ENCODE measurements at regions not wholly inside any gene's neighbourhood (a gene's known extent, or its start where the extent isn't known, plus 50 kb on each side); places are given as distances from the start of the nearest gene placed in this dataset.
"Not testable (repeated sequence)": the region's sequence is repeated elsewhere in the genome, so short reads cannot be mapped to it uniquely, and the experiment has no call there.

DNA sequence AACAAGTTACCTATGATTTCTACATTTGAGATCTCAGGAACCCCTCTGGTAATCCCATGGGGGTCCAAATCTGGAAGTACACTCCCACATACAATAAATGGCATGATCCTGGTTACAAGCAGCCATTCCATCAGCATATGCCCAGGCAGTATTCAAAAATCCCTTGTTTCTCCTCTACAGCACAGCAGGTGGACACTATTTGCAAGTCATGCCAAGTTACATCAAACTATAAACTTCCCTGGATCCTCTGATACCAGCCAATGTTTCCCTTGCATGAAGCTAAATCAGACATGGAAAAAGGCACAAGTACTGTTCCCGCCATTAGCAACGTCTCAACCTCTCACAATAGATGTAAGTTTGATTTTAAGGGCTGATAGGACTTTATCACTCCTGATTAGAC lies 134.5 kb upstream of the PRSS16 start:
- no peak for DNase-seq

DNA sequence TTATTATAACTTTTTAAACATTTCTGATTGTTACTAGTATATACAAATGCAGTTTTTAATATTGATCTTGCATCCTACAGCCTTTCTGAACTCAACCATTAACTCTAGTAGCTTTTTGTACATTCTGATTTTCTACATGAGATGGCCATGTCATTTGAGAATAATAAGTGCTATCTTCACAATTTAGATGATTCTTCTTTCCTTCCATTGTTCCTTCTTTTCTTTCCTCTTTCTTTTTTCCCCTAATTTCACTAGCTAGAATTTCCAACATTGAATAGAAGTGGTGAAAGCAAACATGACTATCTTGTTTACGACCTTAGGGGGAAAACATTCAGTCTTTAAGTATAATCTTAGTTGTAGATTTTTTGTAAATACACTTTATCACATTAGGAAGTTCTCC lies 128.2 kb upstream of the PRSS16 start:
- no peak for DNase-seq

DNA sequence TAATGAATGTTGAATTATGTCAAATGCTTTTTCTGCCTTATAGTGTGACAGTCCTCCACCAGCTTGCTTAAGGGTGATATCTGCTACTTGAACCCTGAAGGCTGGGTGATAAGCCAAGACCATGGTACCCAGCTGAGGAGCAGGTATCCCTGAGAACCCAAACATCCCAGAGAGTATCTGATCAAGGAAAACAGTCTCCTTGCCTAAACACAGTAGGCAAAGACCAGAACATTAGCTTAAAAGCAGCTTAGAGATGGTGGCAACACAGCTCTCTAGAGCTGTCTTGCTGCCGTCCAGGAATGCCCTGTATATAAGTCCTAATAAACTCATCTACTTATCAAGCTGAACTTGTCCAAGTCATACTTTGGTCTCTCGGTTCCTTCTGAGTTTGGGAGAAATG lies 127.7 kb upstream of the PRSS16 start:
- no peak for DNase-seq

DNA sequence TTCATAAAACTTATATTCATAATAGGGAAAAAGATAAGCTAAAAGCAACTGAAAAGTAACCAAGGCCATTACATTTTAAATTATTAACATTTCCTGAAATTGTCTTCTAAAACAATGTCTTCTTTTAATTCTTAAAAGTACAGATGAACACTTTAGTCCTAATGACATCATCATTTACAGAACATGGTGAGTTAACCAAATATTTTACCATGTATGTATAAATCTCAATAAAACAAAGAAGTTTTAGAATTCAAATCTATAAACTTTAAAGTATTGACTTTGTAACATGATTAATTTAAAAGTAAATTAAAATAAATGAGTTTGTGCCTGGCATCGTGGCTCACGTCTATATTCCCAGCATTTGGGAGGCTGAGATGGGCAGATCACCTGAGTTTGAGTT lies 125.9 kb upstream of the PRSS16 start:
- DNase-seq: no peak

DNA sequence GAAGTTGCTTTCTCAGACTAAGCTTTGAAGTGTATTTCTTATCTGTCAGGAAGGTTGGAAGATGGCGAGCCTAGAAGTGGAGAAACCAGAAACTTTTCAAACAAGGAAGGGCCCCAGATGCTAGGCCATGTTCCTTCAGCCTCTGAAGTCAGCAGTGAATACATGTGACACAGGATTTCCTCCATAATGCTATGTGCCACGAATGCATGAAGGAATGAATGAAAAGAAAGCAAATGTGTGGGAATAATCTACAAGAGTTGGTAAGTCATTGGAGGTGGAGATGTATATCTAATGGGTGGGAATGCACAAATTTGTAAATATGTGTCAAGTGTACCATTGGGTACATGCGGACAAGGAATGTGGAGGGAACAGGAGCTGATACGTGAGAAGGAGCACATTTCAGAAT lies 123.2 kb upstream of the PRSS16 start:
- no peak for DNase-seq

DNA sequence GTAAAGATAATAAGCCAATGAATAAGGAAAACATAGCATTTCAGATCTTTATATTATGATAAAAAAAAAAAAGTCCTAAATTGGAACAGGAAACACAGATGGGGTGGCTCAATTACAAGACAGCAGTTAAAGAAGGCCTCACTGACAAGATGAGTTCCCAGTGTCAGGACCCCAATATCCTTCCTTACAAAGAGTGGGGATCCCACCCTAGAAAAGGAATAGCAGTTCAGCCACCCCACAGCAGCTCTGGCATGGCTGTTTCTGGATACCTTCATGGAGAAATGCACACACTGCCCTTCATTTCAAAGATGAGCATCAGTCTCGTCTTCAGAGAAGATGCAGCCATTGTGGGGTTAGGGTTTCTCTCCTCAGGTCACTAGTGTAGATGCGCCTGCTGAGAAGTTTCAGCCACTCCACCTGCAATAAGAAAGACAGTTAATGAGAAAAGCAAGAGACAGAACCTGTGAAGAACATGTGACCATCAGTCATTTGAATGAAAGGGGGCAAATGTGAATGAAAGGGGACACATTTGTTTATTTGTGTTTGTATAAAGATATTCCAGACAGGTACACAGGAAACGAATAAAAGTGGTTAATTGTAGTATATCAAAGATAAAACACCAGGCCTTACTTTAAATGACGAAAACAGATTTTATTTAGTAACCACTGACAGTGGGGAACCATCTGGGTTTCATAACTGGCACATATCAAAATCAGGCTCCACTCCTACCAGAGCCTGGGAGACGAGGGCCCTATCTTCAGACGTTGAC lies 121.3 kb upstream of the PRSS16 start:
- DNase-seq: no peak

DNA sequence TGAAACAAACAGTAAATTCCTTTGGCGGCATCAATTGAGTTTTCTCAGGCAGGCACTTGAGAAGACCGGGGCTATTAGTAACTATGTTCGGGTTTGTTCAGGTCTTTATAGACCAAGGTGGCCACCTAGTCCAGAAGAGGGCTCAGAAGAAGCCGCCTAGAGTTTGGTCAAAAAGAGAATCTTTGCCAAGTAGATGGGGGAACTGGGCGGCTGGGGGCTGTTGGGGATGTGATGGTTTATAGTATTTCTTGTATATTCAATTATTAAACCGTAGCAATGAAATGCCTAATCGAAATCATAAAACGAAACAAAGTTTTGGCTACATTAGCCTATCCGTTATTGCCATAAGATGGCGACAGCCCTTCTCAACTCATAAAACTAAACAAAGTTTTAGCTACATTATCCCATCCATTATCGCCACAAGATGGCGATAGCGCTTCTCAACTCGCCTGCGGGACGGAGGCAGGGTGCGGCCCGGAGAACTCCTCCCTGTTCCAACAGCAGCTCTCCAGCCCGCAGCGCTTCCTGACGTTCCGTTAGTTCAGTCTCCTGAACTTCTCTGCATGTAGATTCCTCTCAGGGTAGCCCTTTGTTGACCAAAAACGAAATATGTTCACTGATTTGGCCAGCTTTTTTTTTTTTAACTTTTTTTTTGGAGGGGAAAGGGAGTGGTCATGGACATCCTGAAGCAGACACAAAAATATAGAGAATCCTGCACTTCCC lies 120.5 kb upstream of the PRSS16 start:
- DNase-seq: peak; percentile 89

DNA sequence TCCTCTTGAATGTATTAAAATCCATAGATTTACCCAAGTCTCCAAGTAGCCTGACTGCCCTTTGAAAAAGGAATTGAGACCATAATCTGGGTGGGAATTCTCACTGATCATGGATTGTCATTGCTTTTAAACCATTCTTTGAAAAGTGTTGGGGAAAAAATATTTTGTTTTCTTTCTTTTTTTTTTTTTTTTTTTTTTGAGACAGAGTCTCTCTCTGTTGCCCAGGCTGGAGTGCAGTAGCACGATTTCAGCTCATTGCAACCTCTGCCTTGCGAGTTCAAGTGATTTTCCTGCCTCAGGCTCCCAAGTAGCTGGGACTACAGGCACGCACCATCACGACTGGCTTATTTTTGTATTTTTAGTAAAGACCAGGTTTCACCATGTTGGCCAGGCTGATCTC lies 119.6 kb upstream of the PRSS16 start:
- not testable (repeated sequence) for DNase-seq

DNA sequence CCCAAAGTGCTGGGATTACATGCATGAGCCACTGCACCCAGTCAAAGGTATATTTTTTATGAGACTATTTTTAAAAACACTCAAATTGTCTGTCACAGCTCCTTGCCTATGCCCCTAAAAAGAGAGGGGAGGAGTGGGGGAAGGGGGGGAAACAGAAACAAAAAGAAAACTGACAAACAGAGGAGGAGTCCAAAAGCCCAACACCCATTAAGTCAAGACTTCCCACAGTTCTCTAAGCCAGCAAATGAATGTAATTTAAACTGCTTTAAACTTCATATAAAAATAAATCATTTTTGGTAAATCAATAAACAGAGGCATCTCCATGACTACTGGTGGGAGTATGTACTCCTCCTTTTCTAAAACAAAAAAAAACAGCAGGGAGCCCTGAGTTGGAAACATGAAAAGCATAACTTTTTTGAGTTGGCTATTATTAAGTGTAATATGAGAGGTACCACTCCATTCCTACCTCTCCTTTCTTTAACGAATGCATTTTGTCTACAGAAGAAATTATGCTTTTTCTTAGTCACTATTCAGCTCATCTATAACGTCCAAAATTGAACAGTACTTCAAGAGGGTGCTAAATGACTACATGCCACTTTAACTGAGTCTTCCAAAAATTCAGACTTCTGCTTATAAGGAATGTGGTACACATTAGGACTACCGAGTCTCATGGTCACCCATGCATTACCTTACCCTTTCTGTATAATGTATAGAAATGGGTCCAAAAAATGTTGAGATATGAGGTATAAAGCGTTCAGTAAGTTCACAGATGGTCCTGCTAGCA lies 119.0 kb upstream of the PRSS16 start:
- DNase-seq: no peak

DNA sequence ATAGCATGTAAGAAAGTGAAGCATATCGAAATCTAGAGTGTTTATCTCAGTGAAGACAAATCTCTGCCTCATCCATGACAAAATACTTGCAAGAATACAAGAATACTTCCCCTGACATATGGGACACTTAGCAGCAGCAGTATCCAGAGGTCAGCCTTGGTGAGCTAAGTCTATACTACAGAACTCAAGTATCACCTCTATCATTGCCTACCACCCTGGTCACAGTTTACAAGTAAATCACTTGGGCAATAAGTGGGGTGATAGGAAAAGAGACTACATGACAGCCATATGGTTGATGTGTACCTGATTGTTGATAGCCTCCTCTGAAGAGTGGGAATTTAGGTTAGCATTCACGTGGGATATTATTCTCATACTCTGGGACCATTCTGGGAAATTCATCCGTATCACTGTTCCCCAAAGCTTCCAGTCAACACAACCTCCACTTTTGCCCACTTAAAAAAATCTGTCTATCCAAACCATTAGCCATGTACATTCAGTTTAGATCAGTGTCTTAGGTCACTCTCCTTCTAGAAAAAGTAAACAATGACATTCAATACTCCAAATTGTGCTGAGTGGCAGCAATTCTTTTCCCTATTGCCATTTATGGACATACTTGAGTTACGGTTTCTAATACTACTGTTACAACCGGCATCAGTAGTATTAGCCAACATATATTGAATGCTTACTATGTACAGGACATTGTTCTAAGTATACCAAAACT lies 118.2 kb upstream of the PRSS16 start:
- DNase-seq: no peak

DNA sequence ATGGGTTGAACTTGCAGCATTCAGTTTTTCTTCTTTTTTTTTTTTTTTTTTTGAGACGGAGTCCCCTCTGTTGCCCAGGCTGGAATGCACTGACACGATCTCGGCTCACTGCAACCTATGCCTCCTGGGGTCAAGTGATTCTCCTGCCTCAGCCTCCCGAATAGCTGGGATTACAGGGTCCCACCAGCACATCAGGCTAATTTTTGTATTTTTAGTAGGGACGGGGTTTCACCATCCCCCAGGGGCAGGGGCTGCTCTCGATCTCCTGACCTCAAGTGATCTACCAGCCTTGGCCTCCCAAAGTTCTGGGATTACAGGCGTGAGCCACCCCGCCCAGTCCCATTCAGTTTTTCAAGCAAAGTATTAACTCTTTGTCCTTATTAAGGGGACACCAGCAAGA lies 117.6 kb upstream of the PRSS16 start:
- DNase-seq: no peak

DNA sequence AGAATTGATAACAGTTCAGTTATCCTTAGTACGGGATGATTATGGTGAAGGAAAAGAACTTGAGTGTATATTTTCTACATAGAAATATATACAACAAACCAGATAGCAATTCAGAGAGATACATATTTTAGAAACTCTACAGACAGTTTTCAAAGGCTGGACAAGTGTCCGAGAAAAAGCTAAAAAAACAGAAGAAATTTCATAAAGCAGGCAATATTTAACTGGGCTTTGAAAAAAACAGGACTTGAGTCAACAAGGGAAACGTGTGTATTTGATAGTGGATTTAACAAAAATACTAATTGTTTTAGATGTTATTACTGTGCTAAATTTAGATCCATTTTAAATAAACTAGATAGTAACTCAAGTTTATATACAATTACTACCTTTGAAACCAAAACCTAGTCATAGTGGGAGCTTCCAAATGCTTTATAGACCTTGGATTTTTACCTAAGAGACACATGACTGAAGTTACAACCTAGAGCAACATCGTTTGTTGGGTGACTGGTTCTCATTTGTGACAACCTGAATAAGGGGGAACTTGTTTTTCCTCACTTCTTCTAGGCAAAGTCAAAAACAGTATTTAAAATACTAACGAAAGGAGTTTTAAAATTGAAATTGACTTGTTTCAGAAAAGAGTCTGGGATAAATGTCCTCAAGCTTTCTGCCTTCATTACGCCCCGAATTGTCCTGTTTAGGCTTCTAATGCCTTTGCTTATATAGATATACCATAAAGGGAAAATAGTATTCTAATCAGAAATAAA lies 116.7 kb upstream of the PRSS16 start:
- DNase-seq: no peak

DNA sequence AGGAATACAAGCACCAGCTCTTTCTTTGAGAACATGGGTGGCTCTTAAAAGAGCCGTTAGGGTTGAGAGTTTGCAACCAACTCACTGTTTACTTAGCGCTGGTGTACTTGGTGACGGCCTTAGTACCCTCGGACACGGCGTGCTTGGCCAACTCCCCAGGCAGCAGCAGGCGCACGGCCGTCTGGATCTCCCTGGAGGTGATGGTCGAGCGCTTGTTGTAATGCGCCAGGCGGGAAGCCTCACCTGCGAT lies 115.3 kb upstream of the PRSS16 start:
- DNase-seq: peak; percentile 95

DNA sequence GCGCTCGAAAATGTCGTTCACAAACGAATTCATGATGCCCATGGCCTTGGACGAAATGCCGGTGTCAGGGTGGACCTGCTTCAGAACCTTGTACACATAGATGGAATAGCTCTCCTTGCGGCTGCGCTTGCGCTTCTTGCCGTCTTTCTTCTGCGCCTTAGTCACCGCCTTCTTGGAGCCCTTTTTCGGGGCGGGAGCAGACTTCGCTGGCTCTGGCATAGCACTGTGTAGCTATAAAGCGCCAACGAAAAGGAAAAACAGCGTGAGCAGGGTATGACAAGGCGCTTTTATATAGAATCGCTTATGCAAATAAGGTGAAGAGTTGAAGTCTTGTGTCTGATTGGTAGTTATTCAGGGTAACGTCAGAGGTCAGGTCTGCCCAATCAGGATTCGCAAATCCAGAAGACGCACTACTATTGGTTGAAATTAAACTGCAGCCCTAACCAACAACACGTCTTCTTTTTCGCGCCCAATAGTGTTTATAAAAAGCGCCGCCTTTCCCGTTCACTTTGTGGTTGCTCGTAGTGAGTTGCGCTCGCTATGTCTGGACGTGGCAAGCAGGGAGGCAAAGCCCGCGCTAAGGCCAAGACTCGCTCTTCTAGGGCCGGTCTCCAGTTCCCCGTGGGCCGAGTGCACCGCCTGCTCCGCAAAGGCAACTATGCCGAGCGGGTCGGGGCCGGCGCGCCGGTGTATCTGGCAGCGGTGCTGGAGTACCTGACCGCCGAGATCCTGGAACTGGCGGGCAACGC lies 114.8 kb upstream of the PRSS16 start:
- peak; percentile 100 for DNase-seq

DNA sequence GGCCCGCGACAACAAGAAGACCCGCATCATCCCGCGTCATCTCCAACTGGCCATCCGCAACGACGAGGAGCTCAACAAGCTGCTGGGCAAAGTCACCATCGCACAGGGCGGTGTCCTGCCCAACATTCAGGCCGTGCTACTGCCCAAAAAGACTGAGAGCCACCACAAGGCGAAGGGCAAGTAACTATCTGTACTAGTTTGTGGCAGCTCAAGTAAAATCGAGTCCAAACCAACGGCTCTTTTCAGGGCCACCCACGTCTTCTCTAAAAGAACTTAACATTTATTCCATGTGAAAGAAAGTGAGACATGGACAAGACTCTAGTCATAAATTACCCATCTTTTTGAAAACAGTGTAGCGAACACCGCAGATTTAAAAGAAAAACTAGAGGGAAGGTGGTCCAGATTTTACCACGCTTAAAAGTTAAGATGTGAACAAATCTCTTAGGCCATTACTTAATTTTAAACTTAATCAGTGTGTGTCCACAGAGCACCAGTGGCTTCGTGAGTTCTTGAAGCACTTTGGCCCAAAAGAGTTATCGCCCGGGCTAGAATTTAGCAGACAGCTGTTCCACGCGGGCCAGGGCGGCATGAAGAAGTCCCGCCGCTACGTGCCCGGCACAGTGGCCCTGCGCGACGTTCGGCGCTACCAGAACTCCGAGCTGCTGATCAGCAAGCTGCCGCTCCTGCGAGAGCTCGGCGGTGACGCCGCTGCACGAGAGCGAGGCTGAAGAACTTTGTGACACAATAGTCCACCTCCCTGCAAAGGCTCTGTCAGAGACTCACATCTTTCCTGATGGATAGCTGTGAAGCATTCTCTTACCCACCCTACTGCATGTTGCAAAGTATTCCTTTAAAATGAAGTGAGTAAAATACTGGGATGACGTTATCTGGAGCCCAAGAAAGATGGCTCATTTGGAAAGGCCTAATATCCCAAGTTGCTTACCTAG lies 113.9 kb upstream of the PRSS16 start:
- DNase-seq: peak; percentile 77

DNA sequence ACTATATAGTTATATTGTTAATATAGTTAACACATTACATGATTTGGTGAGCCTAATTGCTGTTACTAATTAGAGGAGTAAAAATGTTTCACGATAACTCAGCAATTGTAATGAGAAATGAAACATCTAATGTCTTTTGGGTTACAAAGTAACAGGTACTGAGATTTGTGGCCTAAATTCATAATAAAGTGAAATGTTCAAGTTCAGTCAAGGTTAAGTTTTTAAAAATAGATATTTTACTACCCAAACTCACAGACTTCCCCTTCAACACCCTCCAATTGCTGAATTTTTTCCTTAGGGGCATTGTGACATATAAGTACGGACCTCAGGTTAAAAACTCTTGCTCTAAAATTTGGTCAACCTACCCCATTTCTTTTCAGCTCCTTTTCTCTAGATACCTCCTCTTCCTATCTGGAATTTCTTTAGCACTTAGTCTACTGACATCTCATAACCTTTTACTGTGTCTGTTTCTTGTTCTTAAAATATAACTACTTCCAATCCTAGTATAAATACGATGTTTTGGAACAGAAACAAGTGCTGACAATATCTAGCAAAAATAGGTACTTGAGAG lies 112.3 kb upstream of the PRSS16 start:
- DNase-seq: no peak

DNA sequence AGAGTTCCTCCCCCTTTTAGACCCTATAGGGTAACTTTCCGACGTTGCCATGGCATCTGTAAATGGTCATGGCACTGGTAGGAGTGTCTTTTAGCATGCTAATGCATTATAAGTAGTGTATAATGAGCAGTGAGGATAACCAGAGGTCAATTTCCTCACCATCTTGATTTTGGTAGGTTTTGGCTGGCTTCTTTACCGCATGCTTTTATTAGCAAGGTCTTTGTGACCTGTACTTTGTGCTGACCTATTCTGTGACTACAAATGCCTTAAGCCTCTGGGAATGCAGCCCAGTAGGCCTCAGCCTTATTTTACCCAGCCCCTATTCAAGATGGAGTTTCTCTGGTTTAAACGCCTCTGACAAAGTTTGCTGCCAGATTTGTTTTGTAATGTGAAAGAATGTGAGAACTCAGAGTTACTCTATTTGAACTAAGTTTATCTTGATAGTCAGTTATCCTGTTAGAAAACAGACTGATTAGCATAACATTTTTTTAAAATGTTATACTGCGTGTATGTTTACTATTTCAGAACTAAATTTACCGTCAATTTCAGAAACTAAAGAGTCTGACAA lies 111.3 kb upstream of the PRSS16 start:
- DNase-seq: no peak

DNA sequence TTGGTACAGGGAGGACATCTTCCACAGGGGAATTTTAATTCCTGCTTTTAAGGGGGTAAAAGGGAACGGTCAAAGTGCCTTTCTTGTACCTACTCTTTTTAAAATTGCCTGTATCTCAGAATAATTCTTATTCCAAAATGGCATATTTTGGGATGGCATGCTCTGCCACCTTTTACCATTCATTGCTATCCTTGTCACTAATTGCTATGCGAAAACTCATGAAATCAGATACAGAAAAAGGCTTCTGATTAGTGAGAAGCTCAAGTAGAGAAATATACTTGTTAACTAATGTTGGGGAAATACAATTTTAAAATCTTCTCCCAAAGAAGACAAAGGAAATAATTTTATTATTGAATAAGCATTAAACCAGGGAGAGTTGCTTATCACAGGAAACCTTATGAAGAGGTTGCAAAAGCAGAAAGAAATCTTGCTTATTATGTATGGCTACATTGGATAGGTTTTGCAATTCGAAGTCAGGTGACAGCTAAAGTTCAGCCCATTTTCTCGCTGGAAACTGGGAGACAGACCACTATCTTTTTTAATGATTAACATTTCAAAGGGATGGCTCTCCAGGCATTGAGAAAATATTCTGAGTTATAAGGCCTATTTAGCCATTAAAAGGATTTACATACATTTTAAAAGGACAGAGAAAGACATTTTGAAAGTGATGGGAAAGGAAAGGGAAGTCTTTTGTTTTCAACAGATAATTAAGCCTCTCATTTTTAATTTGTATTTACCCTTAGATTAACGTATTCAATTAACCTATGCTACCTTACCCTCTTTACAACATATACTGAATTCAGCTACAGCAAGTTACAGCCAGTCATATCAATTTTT lies 110.3 kb upstream of the PRSS16 start:
- peak; percentile 49 for DNase-seq

DNA sequence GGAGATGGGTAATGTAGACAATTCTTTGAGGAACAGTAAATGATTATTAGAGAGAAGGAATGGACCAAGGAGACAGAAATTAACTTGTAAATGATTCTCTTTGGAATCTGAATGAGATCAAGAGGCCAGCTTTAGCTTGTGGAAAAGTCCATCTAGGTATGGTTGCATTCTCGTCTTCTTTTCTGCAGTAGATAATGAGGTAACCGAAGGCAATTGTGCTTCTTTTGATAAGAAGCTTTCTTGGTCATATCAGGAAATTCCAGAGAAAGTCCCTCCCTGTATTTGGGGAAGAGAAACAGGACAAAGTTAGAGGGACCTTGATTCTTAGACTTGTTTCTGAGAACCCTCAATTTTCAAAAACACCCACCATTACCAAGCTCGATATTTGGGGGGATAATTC lies 109.1 kb upstream of the PRSS16 start:
- no peak for DNase-seq

All from MV-4-11 (cell line).